Choroid plexus epithelial cell (primary cell): ENCODE measurements at regions not wholly inside any gene's neighbourhood (a gene's known extent, or its start where the extent isn't known, plus 50 kb on each side); places are given as distances from the start of the nearest gene placed in this dataset.
"Not testable (repeated sequence)": the region's sequence is repeated elsewhere in the genome, so short reads cannot be mapped to it uniquely, and the experiment has no call there.

Experiments used
- DNase-seq: peaks from one replicate; pipeline ENCODE4 v3.0.0-alpha.2; 2010; ENCODE audit warnings: low read depth
- H3K4me3 ChIP-seq: 2 replicates; pipeline ENCODE4 v1.5.1; 2011; ENCODE audit warnings: low read depth, mild to moderate bottlenecking, control low read depth, low read length, moderate library complexity
- CTCF ChIP-seq: conservative IDR thresholded peaks from 2 replicates; pipeline ENCODE4 v1.5.1; 2011; ENCODE audit warnings: low read depth, mild to moderate bottlenecking, control low read depth, inconsistent platforms, low read length, moderate library complexity

DNA sequence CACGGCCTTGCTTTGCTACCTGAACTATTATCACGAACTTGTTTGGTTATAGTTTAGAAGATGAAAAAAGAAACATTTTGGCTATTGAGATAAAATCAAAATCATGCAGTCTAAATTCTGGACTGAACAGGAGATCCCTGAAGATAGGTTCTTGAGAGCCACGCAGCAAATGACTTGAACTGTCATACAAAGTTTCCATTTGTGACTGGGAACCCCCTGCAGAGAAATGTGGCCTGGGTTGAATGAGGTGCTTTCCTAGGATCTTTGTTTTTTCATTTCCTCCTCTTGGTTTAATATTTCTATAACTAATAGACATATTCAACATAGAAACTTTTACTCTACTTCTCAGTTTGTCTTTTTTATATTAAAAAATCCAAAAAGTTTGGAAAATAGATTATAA is 184.7 kb upstream of the TRPM3 start:
- no peak for DNase-seq
- no peak overlapping the region for H3K4me3 ChIP-seq
- TF ChIP-seq CTCF = no peak

DNA sequence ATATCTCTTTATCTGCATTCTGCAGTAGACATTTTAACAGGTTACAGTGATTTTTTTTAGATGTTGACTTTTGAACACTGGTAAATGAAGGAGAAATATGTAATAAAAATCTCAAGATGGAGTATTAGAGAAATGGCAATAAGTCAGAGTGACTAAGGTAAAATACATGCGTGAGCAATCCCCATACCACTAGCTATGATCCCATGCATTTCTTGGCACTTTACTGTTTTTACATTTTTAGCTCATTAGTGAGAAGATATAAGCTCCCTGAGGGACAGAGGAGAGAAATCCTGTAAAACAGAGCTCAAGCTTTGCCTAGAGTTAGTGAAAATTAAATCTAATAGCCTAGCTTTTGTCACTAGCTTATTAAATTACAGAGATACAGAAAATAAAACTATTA is 181.9 kb upstream of the TRPM3 start:
- H3K4me3 ChIP-seq = no peak overlapping the region
- no peak for DNase-seq
- no peak for TF ChIP-seq CTCF

GRCh38 chr9:71302776-71303175 is 181.4 kb upstream of the TRPM3 start:
- DNase-seq = no peak
- H3K4me3 ChIP-seq = no peak overlapping the region
- TF ChIP-seq CTCF = no peak

DNA sequence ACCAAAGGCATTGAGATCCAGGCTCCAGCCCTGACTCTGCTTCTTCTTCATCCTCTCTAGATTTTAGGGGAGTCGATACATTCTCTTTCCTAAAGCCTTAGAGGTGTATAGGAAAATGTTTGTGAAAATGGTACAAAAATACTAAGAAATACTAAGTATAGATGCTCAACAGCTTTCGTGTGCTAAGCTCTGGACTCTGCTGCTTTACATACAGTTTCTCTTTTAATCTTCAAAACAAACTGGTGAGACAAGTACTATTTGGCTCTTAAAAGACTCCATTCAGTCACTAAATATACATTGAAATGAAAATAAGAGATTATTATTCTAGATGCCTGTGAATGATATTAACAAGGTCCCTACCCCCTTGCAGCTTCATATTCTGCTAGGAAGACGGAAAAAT is 174.5 kb upstream of the TRPM3 start:
- TF ChIP-seq CTCF = no peak
- DNase-seq = no peak

DNA sequence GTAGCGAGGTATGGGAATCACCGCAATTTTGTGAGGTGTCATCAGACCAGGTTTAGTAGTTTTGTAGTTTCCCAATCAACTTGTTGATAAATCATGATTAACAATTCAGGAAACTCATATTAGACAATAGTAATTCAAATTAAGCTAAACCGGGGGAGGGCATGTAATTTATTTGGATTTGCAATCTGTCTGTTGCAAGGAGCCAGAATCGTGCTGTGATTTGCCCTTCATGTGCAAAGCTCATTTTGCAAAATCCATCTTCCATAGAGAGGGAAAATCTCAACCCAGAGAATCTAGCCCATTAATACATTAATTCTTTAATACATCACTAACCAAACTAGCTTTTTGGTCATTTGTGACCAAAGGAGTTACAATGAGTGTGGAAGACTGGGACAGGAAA is 164.7 kb upstream of the TRPM3 start:
- no peak overlapping the region for H3K4me3 ChIP-seq
- DNase-seq = no peak
- TF ChIP-seq CTCF = no peak

More for the DNA sequence above, 174.5 kb upstream of the TRPM3 start:
- H3K4me3 ChIP-seq = no peak overlapping the region

DNA sequence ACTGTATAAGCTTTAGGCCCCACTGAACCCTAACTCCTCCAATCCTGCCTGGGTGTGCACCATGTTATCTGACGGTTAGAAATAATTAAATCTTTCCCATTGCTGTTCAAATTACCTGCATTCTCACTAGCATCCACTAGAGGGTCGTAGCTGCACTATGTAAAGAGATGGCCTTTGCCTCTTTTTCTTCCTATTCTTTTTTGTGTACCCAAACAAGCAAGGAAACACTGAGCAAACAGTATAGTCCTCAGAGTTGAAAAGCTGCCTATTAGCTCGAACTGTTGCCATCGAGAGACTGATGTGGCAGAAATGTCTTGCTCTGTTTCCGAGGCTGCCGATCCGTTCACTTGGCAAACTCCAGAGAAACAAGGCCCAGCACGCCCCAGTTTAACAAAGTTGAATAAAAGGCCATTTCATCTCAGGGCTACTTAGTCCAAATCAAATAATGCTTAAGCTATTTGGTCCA is 163.8 kb upstream of the TRPM3 start:
- H3K4me3 ChIP-seq = no peak overlapping the region
- DNase-seq = peak; percentile 80
- TF ChIP-seq CTCF = peak; percentile 83

- H3K4me3 ChIP-seq, DNase-seq: not testable (repeated sequence)
Measured at GRCh38 chr9:71282116-71282515, 160.7 kb upstream of the TRPM3 start.
